ENCODE measurements at regions not wholly inside any gene's neighbourhood (a gene's known extent, or its start where the extent isn't known, plus 50 kb on each side); places are given as distances from the start of the nearest gene placed in this dataset.

- Histone ChIP-seq H3K27me3 (no peaks in the 10 kb centered on the region), H3K9me3 (no peaks in the 10 kb centered on the region), H3K4me3 (no peak overlapping the region), H3K4me1 (peaks cover 29% of the 10 kb centered on the region), H3K27ac (no peak overlapping the region), H3K36me3 (ENCODE audit: low read depth, missing control alignments) (no peaks in the 10 kb centered on the region)
- intact Hi-C loops (cut with DNase I; ENCODE audit: low total_unique reads), result no loop called here
- no peak for TF ChIP-seq CTCF (IDR thresholded peaks at IDR 0.05)
- no peak for TF ChIP-seq POLR2A (IDR thresholded peaks at IDR 0.05)
- 82 to 92% methylated on average over 8 to 11 of the region's 11 CpGs for WGBS, 2 donors
- no peak for DNase-seq
These were observed 177.1 kb downstream of the ETS2 start for GRCh38 chr21:38982804-38983203.

GRCh38 chr21:38982096-38982495 lies 176.4 kb downstream of the ETS2 start:
- TF ChIP-seq POLR2A (IDR thresholded peaks at IDR 0.05), result no peak
- no peak for TF ChIP-seq CTCF (IDR thresholded peaks at IDR 0.05)
- no peaks in the 10 kb centered on the region for H3K36me3 ChIP-seq (ENCODE audit: low read depth, missing control alignments)
- no peaks in the 10 kb centered on the region for H3K9me3 ChIP-seq
- H3K4me1 ChIP-seq, result peaks cover 23% of the 10 kb centered on the region
- no peak overlapping the region for H3K27ac ChIP-seq
- 55 to 63% methylated on average over 9 of the region's 9 CpGs for WGBS, 2 donors
- intact Hi-C loops (cut with DNase I; ENCODE audit: low total_unique reads), result no loop called here
- no peak overlapping the region for H3K4me3 ChIP-seq
- no peak for DNase-seq
- no peaks in the 10 kb centered on the region for H3K27me3 ChIP-seq

- WGBS, 2 donors, result 79 to 83% methylated on average over 15 to 18 of the region's 18 CpGs
- Histone ChIP-seq H3K4me3 (no peak overlapping the region), H3K36me3 (ENCODE audit: low read depth, missing control alignments) (no peaks in the 10 kb centered on the region), H3K27me3 (no peaks in the 10 kb centered on the region), H3K27ac (no peak overlapping the region), H3K4me1 (peaks cover 17% of the 10 kb centered on the region), H3K9me3 (no peaks in the 10 kb centered on the region)
- intact Hi-C loops (cut with DNase I; ENCODE audit: low total_unique reads), result no loop called here
- no peak for DNase-seq
- TF ChIP-seq CTCF (IDR thresholded peaks at IDR 0.05), result no peak
- no peak for TF ChIP-seq POLR2A (IDR thresholded peaks at IDR 0.05)
These were observed 174.9 kb downstream of the ETS2 start for GRCh38 chr21:38980416-38981313.

- H3K4me1 ChIP-seq, result peaks cover 5% of the 10 kb centered on the region
- H3K9me3 ChIP-seq, result no peaks in the 10 kb centered on the region
- H3K36me3 ChIP-seq (ENCODE audit: low read depth, missing control alignments), result no peaks in the 10 kb centered on the region
- no peaks in the 10 kb centered on the region for H3K27me3 ChIP-seq
- DNase-seq, result no peak
- no peak for TF ChIP-seq CTCF (IDR thresholded peaks at IDR 0.05)
- no peak for TF ChIP-seq POLR2A (IDR thresholded peaks at IDR 0.05)
- no peak overlapping the region for H3K27ac ChIP-seq
- WGBS, 2 donors, result 79 to 81% methylated on average over 6 of the region's 6 CpGs
- intact Hi-C loops (cut with DNase I; ENCODE audit: low total_unique reads), result no loop called here
- no peak overlapping the region for H3K4me3 ChIP-seq
These were observed 173.8 kb downstream of the ETS2 start for GRCh38 chr21:38979271-38980121.
